ENCODE measurements at regions not wholly inside any gene's neighbourhood (a gene's known extent, or its start where the extent isn't known, plus 50 kb on each side); places are given as distances from the start of the nearest gene placed in this dataset.

DNA sequence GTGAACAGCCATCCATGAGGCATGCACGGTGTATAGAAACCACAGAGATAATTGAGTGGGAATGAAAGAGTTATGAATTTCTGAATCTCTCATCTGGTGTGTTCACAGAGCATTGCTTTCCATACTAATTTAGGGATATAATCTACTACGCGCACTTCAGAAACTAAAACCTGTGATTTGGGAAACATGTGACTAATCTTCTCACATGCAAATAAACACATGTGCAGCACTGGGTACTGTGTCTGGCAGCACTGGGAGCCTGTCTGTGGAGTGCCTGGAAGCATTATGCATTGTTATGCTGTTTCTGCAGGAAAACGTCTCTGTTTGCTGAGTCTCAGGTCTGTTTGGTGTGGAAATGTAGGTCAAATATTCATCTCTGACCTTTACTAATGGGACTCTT, 287.3 kb downstream of the CMPK2 start:
- Histone ChIP-seq H3K27ac (no peak overlapping the region), H3K4me3 (no peak overlapping the region), H3K27me3 (no peaks in the 10 kb centered on the region), H3K4me1 (no peaks in the 10 kb centered on the region), H3K9me3 (no peaks in the 10 kb centered on the region), H3K36me3 (no peaks in the 10 kb centered on the region)
- DNase-seq = no peak
- TF ChIP-seq, protein P1, sequence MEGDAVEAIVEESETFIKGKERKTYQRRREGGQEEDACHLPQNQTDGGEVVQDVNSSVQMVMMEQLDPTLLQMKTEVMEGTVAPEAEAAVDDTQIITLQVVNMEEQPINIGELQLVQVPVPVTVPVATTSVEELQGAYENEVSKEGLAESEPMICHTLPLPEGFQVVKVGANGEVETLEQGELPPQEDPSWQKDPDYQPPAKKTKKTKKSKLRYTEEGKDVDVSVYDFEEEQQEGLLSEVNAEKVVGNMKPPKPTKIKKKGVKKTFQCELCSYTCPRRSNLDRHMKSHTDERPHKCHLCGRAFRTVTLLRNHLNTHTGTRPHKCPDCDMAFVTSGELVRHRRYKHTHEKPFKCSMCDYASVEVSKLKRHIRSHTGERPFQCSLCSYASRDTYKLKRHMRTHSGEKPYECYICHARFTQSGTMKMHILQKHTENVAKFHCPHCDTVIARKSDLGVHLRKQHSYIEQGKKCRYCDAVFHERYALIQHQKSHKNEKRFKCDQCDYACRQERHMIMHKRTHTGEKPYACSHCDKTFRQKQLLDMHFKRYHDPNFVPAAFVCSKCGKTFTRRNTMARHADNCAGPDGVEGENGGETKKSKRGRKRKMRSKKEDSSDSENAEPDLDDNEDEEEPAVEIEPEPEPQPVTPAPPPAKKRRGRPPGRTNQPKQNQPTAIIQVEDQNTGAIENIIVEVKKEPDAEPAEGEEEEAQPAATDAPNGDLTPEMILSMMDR (IDR thresholded peaks at IDR 0.05) = no peak
- no peak for TF ChIP-seq POLR2A (IDR thresholded peaks at IDR 0.05)

DNA sequence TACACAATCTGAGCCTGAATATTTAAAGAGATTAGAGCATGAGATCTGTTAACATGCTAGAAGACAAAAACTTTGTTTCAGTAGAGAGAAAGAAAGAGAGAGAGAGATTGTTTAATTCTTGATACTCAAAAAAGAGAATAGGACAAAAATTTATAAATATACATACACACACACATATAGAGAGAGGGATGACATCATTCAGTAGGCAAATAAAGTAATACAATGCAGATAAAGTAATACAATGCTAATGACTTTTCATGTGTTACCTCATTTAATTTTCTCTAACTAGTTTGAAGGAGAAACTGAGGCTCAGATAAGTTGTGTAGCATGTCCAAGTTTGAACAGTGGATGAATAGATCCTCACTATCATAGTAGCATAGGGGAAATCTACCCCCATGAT, 286.4 kb downstream of the CMPK2 start:
- H3K27ac ChIP-seq = no peak overlapping the region
- H3K36me3 ChIP-seq = no peaks in the 10 kb centered on the region
- no peak overlapping the region for H3K4me3 ChIP-seq
- H3K9me3 ChIP-seq = no peaks in the 10 kb centered on the region
- no peaks in the 10 kb centered on the region for H3K27me3 ChIP-seq
- DNase-seq = no peak
- no peak for TF ChIP-seq POLR2A (IDR thresholded peaks at IDR 0.05)
- TF ChIP-seq, protein P1 (IDR thresholded peaks at IDR 0.05) = no peak
- no peaks in the 10 kb centered on the region for H3K4me1 ChIP-seq

DNA sequence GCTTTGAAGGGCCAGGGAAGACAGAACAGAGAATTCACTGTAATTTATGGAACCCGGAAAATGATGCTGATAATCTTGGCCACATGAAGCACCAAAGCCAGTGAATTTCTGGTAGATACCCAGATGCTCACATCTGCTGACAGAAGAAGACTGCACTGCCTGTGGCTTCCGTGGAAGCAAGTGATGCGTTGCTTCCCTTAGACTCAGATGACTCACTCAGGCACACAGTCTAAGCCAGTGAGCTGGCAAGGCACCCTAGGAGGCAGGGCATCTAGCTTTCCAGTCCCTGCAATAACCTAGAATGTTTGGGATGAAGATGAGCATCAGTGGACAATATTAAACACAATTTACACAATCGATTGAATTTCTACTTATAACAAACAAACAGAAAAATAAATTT, 284.7 kb downstream of the CMPK2 start:
- Histone ChIP-seq H3K9me3 (no peaks in the 10 kb centered on the region), H3K4me1 (no peaks in the 10 kb centered on the region), H3K27me3 (no peaks in the 10 kb centered on the region), H3K4me3 (no peak overlapping the region), H3K36me3 (no peaks in the 10 kb centered on the region), H3K27ac (no peak overlapping the region)
- TF ChIP-seq, protein P1 (IDR thresholded peaks at IDR 0.05) = no peak
- no peak for TF ChIP-seq POLR2A (IDR thresholded peaks at IDR 0.05)
- DNase-seq = no peak

DNA sequence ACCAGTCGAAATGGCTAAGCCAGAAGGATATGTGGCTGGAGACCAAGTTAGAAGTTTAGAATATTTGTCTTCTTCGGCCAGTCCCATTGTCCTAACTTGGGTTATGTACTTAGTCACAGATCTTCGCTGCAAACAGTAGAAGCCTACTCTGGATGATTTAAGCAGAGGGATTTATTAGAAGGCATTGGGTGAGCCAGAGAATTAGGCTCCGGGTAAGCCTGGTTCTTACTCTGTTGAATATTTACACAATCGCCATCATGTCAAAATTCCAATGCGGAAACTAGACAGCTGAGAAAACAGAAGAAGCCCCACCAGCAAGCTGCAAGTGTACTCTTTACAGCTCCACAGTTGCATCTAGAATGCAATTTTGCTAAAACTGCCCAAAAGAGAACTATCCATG, 276.6 kb downstream of the CMPK2 start:
- DNase-seq = no peak
- Histone ChIP-seq H3K9me3 (no peaks in the 10 kb centered on the region), H3K27me3 (no peaks in the 10 kb centered on the region), H3K4me3 (no peak overlapping the region), H3K4me1 (no peaks in the 10 kb centered on the region), H3K36me3 (no peaks in the 10 kb centered on the region), H3K27ac (no peak overlapping the region)
- TF ChIP-seq POLR2A (IDR thresholded peaks at IDR 0.05) = no peak
- TF ChIP-seq, protein P1 (IDR thresholded peaks at IDR 0.05) = no peak

DNA sequence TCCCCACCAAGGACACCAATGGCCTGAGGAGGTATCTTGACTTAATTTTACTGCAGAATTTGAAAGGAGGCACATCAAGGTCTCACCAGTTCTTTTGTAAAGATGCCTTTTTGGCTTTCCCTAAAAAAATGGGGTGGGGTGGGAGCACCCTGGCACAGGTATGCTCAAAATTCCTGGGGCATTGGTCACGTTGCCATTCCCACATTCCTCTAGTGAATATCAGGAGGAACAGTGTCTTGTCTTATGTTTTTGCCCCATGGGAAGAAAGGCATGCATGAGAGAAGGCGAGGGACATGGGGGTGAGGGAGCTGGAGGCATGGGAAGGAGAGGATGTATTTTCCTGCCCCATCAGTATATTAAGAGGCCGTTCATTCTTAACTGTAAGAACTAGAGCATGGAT, 275.3 kb downstream of the CMPK2 start:
- no peaks in the 10 kb centered on the region for H3K4me1 ChIP-seq
- TF ChIP-seq POLR2A (IDR thresholded peaks at IDR 0.05) = no peak
- TF ChIP-seq, protein P1 (IDR thresholded peaks at IDR 0.05) = no peak
- no peaks in the 10 kb centered on the region for H3K36me3 ChIP-seq
- H3K27ac ChIP-seq = no peak overlapping the region
- no peaks in the 10 kb centered on the region for H3K9me3 ChIP-seq
- no peaks in the 10 kb centered on the region for H3K27me3 ChIP-seq
- no peak for DNase-seq
- no peak overlapping the region for H3K4me3 ChIP-seq

DNA sequence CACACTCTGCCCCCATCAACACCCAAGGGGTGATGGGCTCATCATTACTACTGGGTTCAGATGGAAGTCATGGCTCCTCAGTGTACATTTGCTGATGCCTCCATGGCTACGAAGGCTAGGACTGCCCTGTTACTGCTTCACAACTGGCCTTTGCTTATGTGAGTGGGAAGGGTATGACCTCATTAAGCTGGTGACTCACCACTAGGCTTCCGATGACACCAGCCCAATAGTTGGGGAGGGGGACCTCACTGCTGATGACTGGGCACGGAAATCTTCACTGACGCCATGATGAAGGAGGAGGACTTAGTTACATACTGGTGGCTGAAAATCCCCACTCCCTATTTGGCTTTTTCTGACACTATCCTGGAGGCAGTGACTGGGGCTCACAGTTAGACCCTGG, 263.2 kb downstream of the CMPK2 start:
- TF ChIP-seq POLR2A (IDR thresholded peaks at IDR 0.05) = no peak
- TF ChIP-seq, protein P1 (IDR thresholded peaks at IDR 0.05) = no peak
- Histone ChIP-seq H3K9me3 (no peaks in the 10 kb centered on the region), H3K4me3 (no peak overlapping the region), H3K27me3 (no peaks in the 10 kb centered on the region), H3K36me3 (no peaks in the 10 kb centered on the region), H3K27ac (no peak overlapping the region), H3K4me1 (no peaks in the 10 kb centered on the region)
- no peak for DNase-seq

Data from Peyer's patch (tissue), 4 donors.